Left renal cortex interstitium (tissue), 4 donors: ENCODE measurements at regions not wholly inside any gene's neighbourhood (a gene's known extent, or its start where the extent isn't known, plus 50 kb on each side); places are given as distances from the start of the nearest gene placed in this dataset.
"Not testable (repeated sequence)": the region's sequence is repeated elsewhere in the genome, so short reads cannot be mapped to it uniquely, and the experiment has no call there.

Source experiments
- DNase-seq, 4 donors: peaks; one replicate each; pipeline ENCODE4 v3.0.0-alpha.2; 2013; ENCODE audit warnings: low read depth in 4 of 4, low spot score in 2 of 4, missing footprints in 1 of 4

- DNase-seq = not testable (repeated sequence)
Observed at GRCh38 chr6:3672339-3672738, 79.2 kb downstream of the PXDC1 start.

- no peak for DNase-seq
Observed at GRCh38 chr6:3671382-3671781, 80.1 kb downstream of the PXDC1 start.

GRCh38 chr6:3670356-3670755, 81.2 kb downstream of the PXDC1 start:
- DNase-seq = no peak

GRCh38 chr6:3669916-3670315, 81.6 kb downstream of the PXDC1 start:
- DNase-seq = no peak

GRCh38 chr6:3665608-3666007, 85.9 kb downstream of the PXDC1 start:
- no peak for DNase-seq

- DNase-seq = peak; percentile 11 to 48 (median 36)
Observed at GRCh38 chr6:3664625-3665041, 86.9 kb downstream of the PXDC1 start.

GRCh38 chr6:3663811-3664210, 87.7 kb downstream of the PXDC1 start:
- DNase-seq = no peak

GRCh38 chr6:3663081-3663480, 88.4 kb downstream of the PXDC1 start:
- DNase-seq = peak in 1 of 4 donors; percentile 16

GRCh38 chr6:3661390-3661789, 90.1 kb downstream of the PXDC1 start:
- DNase-seq = no peak

GRCh38 chr6:3660473-3660872, 91.0 kb downstream of the PXDC1 start:
- DNase-seq = no peak

GRCh38 chr6:3659748-3660147, 91.8 kb downstream of the PXDC1 start:
- no peak for DNase-seq

GRCh38 chr6:3656076-3656475, 95.4 kb downstream of the PXDC1 start:
- DNase-seq = no peak

GRCh38 chr6:3654898-3655297, 96.6 kb downstream of the PXDC1 start:
- no peak for DNase-seq

- no peak for DNase-seq
Observed at GRCh38 chr6:3654436-3654835, 97.1 kb downstream of the PXDC1 start.

GRCh38 chr6:3653528-3654070, 97.9 kb downstream of the PXDC1 start:
- DNase-seq = no peak

- no peak for DNase-seq
Observed at GRCh38 chr6:3651698-3652229, 99.7 kb downstream of the PXDC1 start.

- DNase-seq = no peak
Observed at GRCh38 chr6:3650959-3651697, 100.4 kb downstream of the PXDC1 start.

GRCh38 chr6:3650076-3650958, 101.2 kb downstream of the PXDC1 start:
- no peak for DNase-seq

GRCh38 chr6:3648724-3649123, 102.8 kb downstream of the PXDC1 start:
- DNase-seq = no peak

- DNase-seq = no peak
Observed at GRCh38 chr6:3646616-3647362, 104.7 kb downstream of the PXDC1 start.

- no peak for DNase-seq
Observed at GRCh38 chr6:3644739-3645012, 106.8 kb downstream of the PXDC1 start.
